GM18505 (cell line): ENCODE measurements at regions not wholly inside any gene's neighbourhood (a gene's known extent, or its start where the extent isn't known, plus 50 kb on each side); places are given as distances from the start of the nearest gene placed in this dataset.
"Not testable (repeated sequence)": the region's sequence is repeated elsewhere in the genome, so short reads cannot be mapped to it uniquely, and the experiment has no call there.

Experiments
- ATAC-seq: cut with Tn5 transposase; IDR thresholded peaks from one replicate; pipeline ENCODE4 v1.9.1; 2021; ENCODE audit not compliant: unreplicated experiment
- POLR2A ChIP-seq: IDR thresholded peaks from 4 replicates; pipeline ENCODE4 v1.6.1; 2011; ENCODE audit warnings: borderline replicate concordance; ENCODE audit not compliant: insufficient read depth, insufficient read length; ENCODE audit errors: extremely low read depth

DNA sequence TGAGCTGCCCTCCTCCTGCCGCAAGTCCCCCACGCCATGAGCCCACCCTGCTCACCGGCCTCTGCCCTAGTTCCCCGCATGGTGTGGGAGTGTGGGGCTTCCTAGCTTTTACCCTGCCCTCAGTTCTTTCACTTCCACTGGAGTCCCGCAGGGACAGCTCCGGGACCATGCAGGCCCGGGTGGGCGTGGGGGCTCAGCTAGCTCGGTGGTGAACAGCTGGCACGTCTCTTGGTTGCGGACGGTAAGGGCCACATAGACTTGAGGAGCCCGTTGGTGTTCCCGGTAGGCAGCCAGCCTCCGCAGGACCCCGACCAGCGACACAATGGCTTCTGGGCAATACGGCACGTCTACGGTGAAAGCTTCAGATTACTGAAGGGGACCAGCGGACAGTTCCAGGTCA, 108.9 kb upstream of the CCZ1B start:
- no peak for TF ChIP-seq POLR2A
- no peak for ATAC-seq

DNA sequence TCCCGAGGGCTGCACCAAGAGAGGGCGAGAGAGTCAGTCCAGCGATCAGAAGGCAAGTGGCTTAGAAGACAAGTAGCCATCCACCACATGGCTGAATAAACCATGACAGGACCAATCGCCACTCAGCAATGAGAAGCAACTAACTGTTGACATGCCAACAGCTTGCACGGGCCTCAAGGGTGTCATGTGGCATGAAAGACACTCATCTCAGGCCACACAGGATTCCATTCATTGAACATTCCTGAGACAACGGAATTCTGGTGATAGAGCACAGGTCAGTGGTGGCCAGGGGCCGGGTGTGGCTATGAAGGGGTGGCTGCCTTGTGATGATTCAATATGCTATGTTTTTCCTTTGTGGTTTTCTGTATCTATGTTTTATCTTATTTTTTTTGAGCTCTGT, 110.6 kb upstream of the CCZ1B start:
- ATAC-seq, result not testable (repeated sequence)

GRCh38 chr7:6937746-6938145, 111.7 kb upstream of the CCZ1B start:
- ATAC-seq, result not testable (repeated sequence)

DNA sequence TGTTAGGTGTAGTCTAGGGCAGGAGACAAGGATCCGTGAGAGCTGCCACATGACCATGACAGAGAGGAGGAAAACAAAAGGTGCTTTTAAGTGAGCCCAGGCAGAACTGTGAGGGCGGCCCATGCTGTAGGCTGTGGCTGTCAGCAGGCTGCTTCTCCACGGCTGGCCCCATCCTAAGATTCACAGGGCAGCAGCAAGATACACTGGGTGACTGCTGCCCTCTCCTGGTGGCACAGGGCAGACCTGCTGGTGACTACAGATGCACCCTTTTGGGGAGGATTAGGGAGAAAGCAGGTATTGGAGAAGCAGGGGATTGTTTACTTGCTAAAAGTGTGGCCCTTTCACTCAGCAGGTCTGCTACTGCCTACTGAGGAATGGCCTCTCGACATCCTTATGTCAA, 112.2 kb upstream of the CCZ1B start:
- not testable (repeated sequence) for ATAC-seq

GRCh38 chr7:6939126-6939525, 113.1 kb upstream of the CCZ1B start:
- ATAC-seq, result not testable (repeated sequence)

GRCh38 chr7:6939896-6940295, 113.8 kb upstream of the CCZ1B start:
- not testable (repeated sequence) for ATAC-seq

- not testable (repeated sequence) for ATAC-seq
Measured at GRCh38 chr7:6946873-6947272, 120.8 kb upstream of the CCZ1B start.

DNA sequence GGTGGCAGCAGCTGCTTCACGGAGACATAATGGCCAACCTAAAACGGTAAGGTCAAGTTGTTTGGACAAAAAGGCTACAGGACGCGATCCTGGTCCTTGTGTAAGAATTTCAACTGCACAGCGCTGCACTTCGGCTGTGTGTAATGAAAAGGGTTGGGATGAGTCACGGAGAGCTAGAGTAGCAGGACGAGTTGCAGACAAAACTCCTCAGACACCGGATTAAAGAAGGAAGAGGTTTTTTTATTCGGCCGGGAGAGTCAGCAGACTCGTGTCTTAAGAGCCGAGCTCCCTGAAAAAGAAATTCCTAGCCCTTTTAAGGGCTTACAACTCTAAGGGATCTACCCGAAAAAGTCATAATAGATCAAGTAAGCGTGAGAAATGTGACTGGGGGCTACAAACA, 124.2 kb upstream of the CCZ1B start:
- not testable (repeated sequence) for ATAC-seq

GRCh38 chr7:6951553-6951952, 125.5 kb upstream of the CCZ1B start:
- ATAC-seq, result not testable (repeated sequence)

DNA sequence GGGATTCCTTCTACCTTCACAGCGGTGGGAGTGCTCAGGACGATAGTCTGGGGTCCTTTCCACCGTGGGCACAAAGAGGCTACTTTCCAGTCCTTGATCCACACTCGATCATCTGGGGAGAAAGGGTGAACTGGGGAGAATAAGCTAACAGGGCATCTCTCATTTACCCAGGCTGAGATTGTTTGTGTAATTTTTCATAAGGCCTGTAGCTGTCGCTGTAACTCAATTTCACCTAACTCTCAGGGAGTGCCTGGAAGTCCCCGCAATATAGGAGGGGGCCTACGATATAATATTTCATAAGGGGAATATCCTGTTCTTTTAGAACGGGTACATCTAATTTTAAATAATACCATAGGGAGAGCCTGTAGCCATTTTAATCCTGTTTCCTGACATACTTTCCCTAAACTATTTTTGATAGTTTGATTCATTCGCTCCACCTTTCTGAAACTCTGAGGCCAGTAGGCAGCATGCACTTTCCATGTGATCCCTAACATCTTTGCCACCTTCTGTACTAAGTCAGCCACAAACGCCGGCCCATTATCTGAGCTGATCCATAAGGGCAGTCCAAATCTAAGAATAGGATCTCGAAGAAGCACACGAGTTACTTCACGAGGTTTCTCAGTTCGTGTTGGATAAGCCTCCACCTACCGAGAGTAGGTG, 127.2 kb upstream of the CCZ1B start:
- not testable (repeated sequence) for ATAC-seq

- not testable (repeated sequence) for ATAC-seq
Measured at GRCh38 chr7:6953798-6954181, 127.7 kb upstream of the CCZ1B start.

DNA sequence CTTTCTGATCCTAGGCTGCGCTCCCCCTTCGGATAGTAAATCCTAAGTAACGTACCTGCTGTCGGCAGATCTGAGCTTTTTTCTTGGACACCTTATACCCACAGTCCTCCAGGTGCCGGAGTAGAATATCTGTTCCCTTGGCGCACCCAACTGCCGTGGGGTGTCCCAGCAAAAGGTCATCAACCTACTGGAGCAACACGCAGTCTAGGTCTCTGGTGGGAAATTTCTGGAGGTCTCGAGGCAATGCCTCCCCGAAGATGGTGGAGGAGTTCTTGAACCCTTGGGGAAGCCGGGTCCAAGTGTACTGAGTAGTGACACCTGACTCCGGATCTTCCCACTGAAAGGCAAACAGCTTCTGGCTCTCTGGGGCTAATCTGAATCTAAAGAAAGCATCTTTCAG, 129.3 kb upstream of the CCZ1B start:
- ATAC-seq, result not testable (repeated sequence)

GRCh38 chr7:6955990-6956566, 130.0 kb upstream of the CCZ1B start:
- ATAC-seq, result not testable (repeated sequence)

GRCh38 chr7:6958371-6958770, 132.3 kb upstream of the CCZ1B start:
- not testable (repeated sequence) for ATAC-seq

GRCh38 chr7:6959942-6960341, 133.9 kb upstream of the CCZ1B start:
- ATAC-seq, result not testable (repeated sequence)

DNA sequence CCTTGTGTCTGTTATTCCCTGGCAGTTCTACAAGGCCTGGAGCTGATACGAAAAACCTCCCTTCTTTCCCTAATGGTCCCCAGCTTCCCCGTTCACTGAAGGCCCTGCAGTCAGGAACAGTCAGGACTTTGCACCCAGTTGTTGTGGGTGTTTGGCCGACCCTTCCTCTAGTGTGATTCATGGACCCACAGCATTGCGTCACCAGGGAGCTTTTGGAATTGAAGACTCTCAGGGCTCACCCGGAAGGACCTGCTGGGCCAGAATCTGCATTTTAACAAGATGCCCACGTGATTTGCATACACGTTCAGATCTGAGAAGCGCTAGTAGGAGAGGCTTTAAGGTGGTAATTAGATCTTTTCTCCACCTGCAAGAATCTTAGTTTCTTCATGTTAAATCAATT, 136.8 kb upstream of the CCZ1B start:
- not testable (repeated sequence) for ATAC-seq

DNA sequence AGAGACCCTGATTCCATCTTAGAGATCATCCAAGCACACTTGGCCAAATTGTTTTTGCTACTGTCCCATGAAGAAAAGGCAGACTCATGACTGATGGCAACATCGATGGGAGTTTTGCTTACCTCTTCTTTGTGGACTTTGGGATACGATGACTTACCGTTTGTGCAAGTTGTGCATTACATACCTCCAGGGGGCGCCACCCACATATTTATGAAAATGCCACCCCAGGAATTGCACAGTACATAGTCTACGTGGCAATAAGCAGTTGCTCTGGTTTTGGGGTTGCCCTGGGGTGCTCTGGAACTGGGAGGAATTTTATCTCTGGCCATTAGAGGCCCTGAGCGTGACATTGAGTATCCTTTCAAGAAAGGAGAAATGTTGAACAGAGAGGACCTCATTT, 139.0 kb upstream of the CCZ1B start:
- ATAC-seq, result not testable (repeated sequence)

- not testable (repeated sequence) for ATAC-seq
Measured at GRCh38 chr7:6970180-6970579, 144.1 kb upstream of the CCZ1B start.

GRCh38 chr7:6974876-6975275, 148.8 kb upstream of the CCZ1B start:
- ATAC-seq, result not testable (repeated sequence)

- ATAC-seq, result not testable (repeated sequence)
Measured at GRCh38 chr7:6975346-6975745, 149.3 kb upstream of the CCZ1B start.

DNA sequence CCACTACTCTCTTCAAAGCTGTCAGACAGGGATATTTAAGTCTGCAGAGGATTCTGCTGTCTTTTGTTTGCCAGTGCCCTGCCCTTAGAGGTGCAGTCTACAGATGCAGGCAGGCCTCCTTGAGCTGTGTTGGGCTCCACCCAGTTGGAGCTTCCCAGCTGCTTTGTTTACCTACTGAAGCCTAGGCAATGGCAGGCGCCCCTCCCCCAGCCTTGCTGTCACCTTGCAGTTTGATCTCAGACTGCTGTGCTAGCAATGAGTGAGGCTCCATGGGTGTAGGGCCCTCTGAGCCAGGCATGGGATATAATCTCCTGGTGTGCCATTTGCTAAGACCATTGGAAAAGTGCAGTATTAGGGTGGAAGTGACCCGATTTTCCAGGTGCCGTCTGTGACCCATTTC, 151.3 kb upstream of the CCZ1B start:
- not testable (repeated sequence) for ATAC-seq

GRCh38 chr7:6978326-6978725, 152.3 kb upstream of the CCZ1B start:
- ATAC-seq, result not testable (repeated sequence)
